Neural cell (in vitro differentiated cells): ENCODE measurements at regions not wholly inside any gene's neighbourhood (a gene's known extent, or its start where the extent isn't known, plus 50 kb on each side); places are given as distances from the start of the nearest gene placed in this dataset.
A peak's percentile ranks its signal among the peaks of the same experiment; 100 is the strongest.

Experiments
- H2AFZ ChIP-seq: fragments of 200-600, 300-800 bp; sonication (generic), shearing (Covaris generic); 2 replicates; pipeline ENCODE4 v1.6.0; 2014; ENCODE audit warnings: low read depth, mild to moderate bottlenecking, antibody characterized with exemption, low read length, moderate library complexity
- H3F3A ChIP-seq: fragments of 200-600 bp; shearing (Covaris generic); 2 replicates; pipeline ENCODE4 v1.6.1; 2016; ENCODE audit warnings: mild to moderate bottlenecking, moderate library complexity, mixed read lengths, antibody characterized with exemption, low read length; ENCODE audit not compliant: insufficient read depth, poor library complexity, severe bottlenecking
- H3K27ac ChIP-seq: fragments of 200-600, 300-800 bp; sonication (generic), shearing (Covaris generic); 2 replicates; pipeline ENCODE4 v1.5.1; 2014; ENCODE audit warnings: mild to moderate bottlenecking, low read length, moderate library complexity
- H3K27me3 ChIP-seq: fragments of 300-800, 200-600 bp; sonication (generic), shearing (Covaris generic); 2 replicates; pipeline ENCODE4 v1.6.0; 2014; ENCODE audit warnings: mild to moderate bottlenecking, low read depth, low read length, moderate library complexity; ENCODE audit not compliant: insufficient read depth
- H3K36me3 ChIP-seq: fragments of 300-800, 200-600 bp; sonication (generic), shearing (Covaris generic); 2 replicates; pipeline ENCODE4 v1.5.1; 2014; ENCODE audit warnings: mild to moderate bottlenecking, antibody characterized with exemption, low read length, moderate library complexity; ENCODE audit not compliant: insufficient read depth
- H3K4me2 ChIP-seq: fragments of 300-800, 200-600 bp; sonication (generic), shearing (Covaris generic); 2 replicates; pipeline ENCODE4 v1.6.0; 2014; ENCODE audit warnings: mild to moderate bottlenecking, low read length
- H3K4me3 ChIP-seq: fragments of 300-800, 200-600 bp; sonication (generic), shearing (Covaris generic); 2 replicates; pipeline ENCODE4 v1.5.1; 2014; ENCODE audit warnings: mild to moderate bottlenecking, low read length, moderate library complexity
- H3K79me2 ChIP-seq: fragments of 200-600 bp; shearing (Covaris generic); replicated peaks from 2 replicates; pipeline ENCODE4 v1.6.0; 2014; ENCODE audit warnings: mild to moderate bottlenecking, low read length, moderate library complexity; ENCODE audit not compliant: insufficient read depth
- H3K9ac ChIP-seq: fragments of 300-800, 200-600 bp; sonication (generic), shearing (Covaris generic); 2 replicates; pipeline ENCODE4 v1.6.1; 2016; ENCODE audit warnings: mild to moderate bottlenecking, low read length, mixed read lengths
- H3K9me2 ChIP-seq: fragments of 200-600 bp; shearing (Covaris generic); 2 replicates; pipeline ENCODE4 v1.6.1; 2016; ENCODE audit warnings: mild to moderate bottlenecking, low read length, mixed read lengths; ENCODE audit not compliant: insufficient read depth
- H3K9me3 ChIP-seq: fragments of 200-600, 300-800 bp; sonication (generic), shearing (Covaris generic); 2 replicates; pipeline ENCODE4 v1.6.1; 2016; ENCODE audit warnings: mild to moderate bottlenecking, mixed run types, low read length, moderate library complexity, mixed read lengths
- H4K20me1 ChIP-seq: fragments of 200-600 bp; shearing (Covaris generic); 2 replicates; pipeline ENCODE4 v1.6.1; 2016; ENCODE audit warnings: mild to moderate bottlenecking, mixed run types; ENCODE audit not compliant: insufficient read depth
- EP300 ChIP-seq: fragments of 450-650 bp; conservative IDR thresholded peaks from 2 replicates; pipeline ENCODE4 v1.6.1; 2014; ENCODE audit warnings: antibody characterized with exemption, mild to moderate bottlenecking, moderate library complexity; ENCODE audit not compliant: poor library complexity, severe bottlenecking
- EZH2 ChIP-seq: fragments of 200-600, 300-800 bp; shearing (Covaris generic), sonication (generic); IDR thresholded peaks from 2 replicates; pipeline ENCODE4 v1.6.1; 2014; ENCODE audit warnings: antibody characterized with exemption, low read length, borderline replicate concordance, mild to moderate bottlenecking; ENCODE audit not compliant: insufficient read depth, poor library complexity, severe bottlenecking
- MXI1 ChIP-seq: fragments of 450-650 bp; conservative IDR thresholded peaks from 2 replicates; pipeline ENCODE4 v1.6.1; 2014; ENCODE audit warnings: antibody characterized with exemption, mild to moderate bottlenecking; ENCODE audit not compliant: poor library complexity, severe bottlenecking
- POLR2AphosphoS5 ChIP-seq: IDR thresholded peaks from 2 replicates; pipeline ENCODE4 v1.6.1; 2012
- RAD21 ChIP-seq: fragments of 450-650 bp; conservative IDR thresholded peaks from 2 replicates; pipeline ENCODE4 v1.6.1; 2014; ENCODE audit warnings: antibody characterized with exemption, mild to moderate bottlenecking, moderate library complexity
- SMC3 ChIP-seq: fragments of 450-650 bp; conservative IDR thresholded peaks from 2 replicates; pipeline ENCODE4 v1.6.1; 2014; ENCODE audit warnings: antibody characterized with exemption, mild to moderate bottlenecking, moderate library complexity; ENCODE audit not compliant: poor library complexity
- TAF1 ChIP-seq: IDR thresholded peaks from 2 replicates; pipeline ENCODE4 v1.6.1; 2012; ENCODE audit warnings: low read depth
- TF ChIP-seq, protein P1 (sequence below): IDR thresholded peaks from 2 replicates; pipeline ENCODE4 v1.6.1; 2012; ENCODE audit warnings: borderline replicate concordance
- TF ChIP-seq, protein P2 (sequence below): fragments of 450-650 bp; IDR thresholded peaks from 2 replicates; pipeline ENCODE4 v1.5.1; 2014; ENCODE audit warnings: antibody characterized with exemption, mild to moderate bottlenecking, moderate library complexity; ENCODE audit not compliant: poor library complexity, severe bottlenecking

DNA sequence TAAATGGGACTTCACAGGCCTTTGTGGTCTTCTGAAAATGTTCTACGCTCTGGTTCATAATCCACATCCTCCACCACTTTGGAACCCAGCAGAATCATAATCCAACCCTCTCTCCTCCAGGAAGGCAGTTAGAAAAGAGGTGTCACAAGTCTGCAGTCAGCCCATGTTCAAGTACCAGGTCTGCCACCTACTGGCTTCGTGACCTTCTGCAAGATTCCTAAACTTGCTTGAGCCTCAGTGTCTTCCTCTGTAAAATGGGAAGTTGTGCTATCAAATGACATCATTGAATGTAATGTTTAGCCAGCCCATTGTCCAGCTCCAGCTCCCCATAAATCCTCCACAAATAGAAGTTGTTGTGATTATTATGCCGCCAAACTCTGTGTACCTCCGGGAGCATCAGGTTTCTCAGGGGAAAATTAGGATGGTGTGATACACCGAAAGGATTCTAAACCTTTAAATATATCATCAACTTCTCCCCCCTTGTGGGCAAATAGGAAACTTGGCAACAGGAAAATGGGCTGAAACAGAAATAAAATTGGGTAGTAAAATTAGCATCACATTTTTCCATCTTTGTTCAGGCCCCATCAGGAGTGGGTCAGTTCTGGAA is 109.7 kb downstream of the NUFIP1 start:
- Histone ChIP-seq H3F3A (no peaks in the 10 kb centered on the region), H3K9me2 (no peaks in the 10 kb centered on the region), H3K27ac (no peak overlapping the region), H3K79me2 (no peaks in the 10 kb centered on the region), H3K4me2 (no peak overlapping the region), H3K36me3 (no peaks in the 10 kb centered on the region), H3K9ac (no peak overlapping the region), H3K27me3 (no peaks in the 10 kb centered on the region), H4K20me1 (no peaks in the 10 kb centered on the region), H2AFZ (no peak overlapping the region), H3K4me3 (no peak overlapping the region), H3K9me3 (no peaks in the 10 kb centered on the region)
- TF ChIP-seq SMC3, result no peak
- no peak for TF ChIP-seq EZH2
- no peak for TF ChIP-seq MXI1
- TF ChIP-seq, protein P1, sequence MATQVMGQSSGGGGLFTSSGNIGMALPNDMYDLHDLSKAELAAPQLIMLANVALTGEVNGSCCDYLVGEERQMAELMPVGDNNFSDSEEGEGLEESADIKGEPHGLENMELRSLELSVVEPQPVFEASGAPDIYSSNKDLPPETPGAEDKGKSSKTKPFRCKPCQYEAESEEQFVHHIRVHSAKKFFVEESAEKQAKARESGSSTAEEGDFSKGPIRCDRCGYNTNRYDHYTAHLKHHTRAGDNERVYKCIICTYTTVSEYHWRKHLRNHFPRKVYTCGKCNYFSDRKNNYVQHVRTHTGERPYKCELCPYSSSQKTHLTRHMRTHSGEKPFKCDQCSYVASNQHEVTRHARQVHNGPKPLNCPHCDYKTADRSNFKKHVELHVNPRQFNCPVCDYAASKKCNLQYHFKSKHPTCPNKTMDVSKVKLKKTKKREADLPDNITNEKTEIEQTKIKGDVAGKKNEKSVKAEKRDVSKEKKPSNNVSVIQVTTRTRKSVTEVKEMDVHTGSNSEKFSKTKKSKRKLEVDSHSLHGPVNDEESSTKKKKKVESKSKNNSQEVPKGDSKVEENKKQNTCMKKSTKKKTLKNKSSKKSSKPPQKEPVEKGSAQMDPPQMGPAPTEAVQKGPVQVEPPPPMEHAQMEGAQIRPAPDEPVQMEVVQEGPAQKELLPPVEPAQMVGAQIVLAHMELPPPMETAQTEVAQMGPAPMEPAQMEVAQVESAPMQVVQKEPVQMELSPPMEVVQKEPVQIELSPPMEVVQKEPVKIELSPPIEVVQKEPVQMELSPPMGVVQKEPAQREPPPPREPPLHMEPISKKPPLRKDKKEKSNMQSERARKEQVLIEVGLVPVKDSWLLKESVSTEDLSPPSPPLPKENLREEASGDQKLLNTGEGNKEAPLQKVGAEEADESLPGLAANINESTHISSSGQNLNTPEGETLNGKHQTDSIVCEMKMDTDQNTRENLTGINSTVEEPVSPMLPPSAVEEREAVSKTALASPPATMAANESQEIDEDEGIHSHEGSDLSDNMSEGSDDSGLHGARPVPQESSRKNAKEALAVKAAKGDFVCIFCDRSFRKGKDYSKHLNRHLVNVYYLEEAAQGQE, result no peak
- TF ChIP-seq, protein P2, sequence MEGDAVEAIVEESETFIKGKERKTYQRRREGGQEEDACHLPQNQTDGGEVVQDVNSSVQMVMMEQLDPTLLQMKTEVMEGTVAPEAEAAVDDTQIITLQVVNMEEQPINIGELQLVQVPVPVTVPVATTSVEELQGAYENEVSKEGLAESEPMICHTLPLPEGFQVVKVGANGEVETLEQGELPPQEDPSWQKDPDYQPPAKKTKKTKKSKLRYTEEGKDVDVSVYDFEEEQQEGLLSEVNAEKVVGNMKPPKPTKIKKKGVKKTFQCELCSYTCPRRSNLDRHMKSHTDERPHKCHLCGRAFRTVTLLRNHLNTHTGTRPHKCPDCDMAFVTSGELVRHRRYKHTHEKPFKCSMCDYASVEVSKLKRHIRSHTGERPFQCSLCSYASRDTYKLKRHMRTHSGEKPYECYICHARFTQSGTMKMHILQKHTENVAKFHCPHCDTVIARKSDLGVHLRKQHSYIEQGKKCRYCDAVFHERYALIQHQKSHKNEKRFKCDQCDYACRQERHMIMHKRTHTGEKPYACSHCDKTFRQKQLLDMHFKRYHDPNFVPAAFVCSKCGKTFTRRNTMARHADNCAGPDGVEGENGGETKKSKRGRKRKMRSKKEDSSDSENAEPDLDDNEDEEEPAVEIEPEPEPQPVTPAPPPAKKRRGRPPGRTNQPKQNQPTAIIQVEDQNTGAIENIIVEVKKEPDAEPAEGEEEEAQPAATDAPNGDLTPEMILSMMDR, result no peak
- peak; percentile 25 for TF ChIP-seq RAD21
- no peak for TF ChIP-seq TAF1

DNA sequence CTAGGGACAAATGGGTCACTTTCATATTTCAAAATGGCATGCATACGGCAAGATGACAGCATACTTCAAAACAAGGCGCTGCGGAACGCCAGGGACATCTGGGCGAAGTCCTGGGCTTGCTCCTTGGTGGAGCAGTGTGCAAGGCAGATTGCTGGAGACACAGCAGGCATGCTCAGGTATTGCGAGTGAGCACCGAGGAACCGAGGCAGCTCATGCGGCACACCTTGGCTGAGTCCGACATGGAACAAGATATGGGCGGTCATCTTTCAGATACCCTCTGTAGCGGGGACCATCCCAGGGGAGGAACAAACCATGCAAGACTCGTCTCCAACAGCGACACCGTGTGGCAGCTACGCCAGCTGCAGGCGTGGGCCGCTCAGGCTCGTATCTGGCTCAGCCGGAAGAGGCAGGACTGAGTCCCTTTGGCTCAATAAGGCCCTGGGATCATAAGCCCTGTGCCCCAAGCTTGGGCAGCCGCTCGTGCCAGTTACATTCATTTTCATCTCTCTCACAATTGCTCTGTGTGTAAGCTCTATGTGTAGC is 112.4 kb downstream of the NUFIP1 start:
- Histone ChIP-seq H3K4me2 (no peak overlapping the region), H2AFZ (no peak overlapping the region), H3K36me3 (no peaks in the 10 kb centered on the region), H3K4me3 (no peak overlapping the region), H3K9ac (no peak overlapping the region), H3K27ac (no peak overlapping the region), H3F3A (no peaks in the 10 kb centered on the region), H4K20me1 (no peaks in the 10 kb centered on the region), H3K27me3 (no peaks in the 10 kb centered on the region), H3K9me3 (no peaks in the 10 kb centered on the region), H3K79me2 (no peaks in the 10 kb centered on the region), H3K9me2 (no peaks in the 10 kb centered on the region)
- TF ChIP-seq EP300, result no peak
- TF ChIP-seq, protein P1, result no peak
- no peak for TF ChIP-seq POLR2AphosphoS5
- no peak for TF ChIP-seq EZH2
- no peak for TF ChIP-seq RAD21
- no peak for TF ChIP-seq TAF1
- no peak for TF ChIP-seq MXI1
- TF ChIP-seq, protein P2, result no peak
- no peak for TF ChIP-seq SMC3
